Immature natural killer cell (primary cell): ENCODE measurements at regions not wholly inside any gene's neighbourhood (a gene's known extent, or its start where the extent isn't known, plus 50 kb on each side); places are given as distances from the start of the nearest gene placed in this dataset.

Source experiments
- DNase-seq, 3 donors: peaks; one replicate each; pipeline ENCODE4 v3.0.0; 2022; ENCODE audit warnings: mixed read lengths in 1 of 3
- H3K27ac Mint-ChIP-seq, 6 donors: one replicate each; pipeline ENCODE4 v1.8.0; 2020; ENCODE audit warnings: mixed read lengths in 6 of 6, mild to moderate bottlenecking in 5 of 6, inconsistent platforms in 4 of 6, moderate library complexity in 3 of 6
- H3K27me3 Mint-ChIP-seq, 3 donors: one replicate each; pipeline ENCODE4 v1.8.0; 2020 to 2021; ENCODE audit warnings: low read depth in 3 of 3, mild to moderate bottlenecking in 3 of 3, mixed read lengths in 3 of 3, moderate library complexity in 3 of 3, inconsistent platforms in 1 of 3
- H3K36me3 Mint-ChIP-seq, 3 donors: one replicate each; pipeline ENCODE4 v1.8.0; 2020; ENCODE audit warnings: mixed read lengths in 3 of 3, inconsistent platforms in 2 of 3, mild to moderate bottlenecking in 2 of 3
- H3K4me1 Mint-ChIP-seq, 2 donors: one replicate each; pipeline ENCODE4 v1.8.0; 2020; ENCODE audit warnings: inconsistent platforms in 2 of 2, mild to moderate bottlenecking in 2 of 2, mixed read lengths in 2 of 2, moderate library complexity in 1 of 2
- H3K4me3 Mint-ChIP-seq, 5 donors: one replicate each; pipeline ENCODE4 v1.8.0; 2020; ENCODE audit warnings: mild to moderate bottlenecking in 5 of 5, mixed read lengths in 5 of 5, inconsistent platforms in 3 of 5, moderate library complexity in 3 of 5
- H3K9me3 Mint-ChIP-seq, 6 donors: one replicate each; pipeline ENCODE4 v1.8.0; 2020; ENCODE audit warnings: mild to moderate bottlenecking in 6 of 6, mixed read lengths in 6 of 6, inconsistent platforms in 4 of 6, moderate library complexity in 3 of 6

GRCh38 chr16:86367291-86368072 lies 142.8 kb upstream of the FOXF1 start:
- H3K4me3 Mint-ChIP-seq: no peak overlapping the region
- H3K36me3 Mint-ChIP-seq: no peaks in the 10 kb centered on the region
- no peak for DNase-seq
- H3K27ac Mint-ChIP-seq: no peak overlapping the region
- H3K4me1 Mint-ChIP-seq: no peaks in the 10 kb centered on the region
- peaks cover 5 to 15% (median 6%) of the 10 kb centered on the region in 3 donors for H3K27me3 Mint-ChIP-seq
- no peaks in the 10 kb centered on the region for H3K9me3 Mint-ChIP-seq

- Mint-ChIP-seq H3K36me3 (no peaks in the 10 kb centered on the region), H3K9me3 (no peaks in the 10 kb centered on the region), H3K4me1 (no peaks in the 10 kb centered on the region), H3K27ac (no peak overlapping the region), H3K27me3 (peaks cover 5 to 15% (median 6%) of the 10 kb centered on the region in 3 donors), H3K4me3 (no peak overlapping the region)
- DNase-seq: no peak
Measured at GRCh38 chr16:86368261-86368660, 142.1 kb upstream of the FOXF1 start.

GRCh38 chr16:86370062-86370461 lies 140.3 kb upstream of the FOXF1 start:
- no peaks in the 10 kb centered on the region for H3K4me1 Mint-ChIP-seq
- H3K9me3 Mint-ChIP-seq: no peaks in the 10 kb centered on the region
- no peak for DNase-seq
- peaks cover 5 to 9% (median 6%) of the 10 kb centered on the region in 3 donors for H3K27me3 Mint-ChIP-seq
- no peak overlapping the region for H3K27ac Mint-ChIP-seq
- no peaks in the 10 kb centered on the region for H3K36me3 Mint-ChIP-seq
- no peak overlapping the region for H3K4me3 Mint-ChIP-seq

- peaks cover 5 to 9% (median 6%) of the 10 kb centered on the region in 3 donors for H3K27me3 Mint-ChIP-seq
- H3K4me1 Mint-ChIP-seq: no peaks in the 10 kb centered on the region
- no peak overlapping the region for H3K27ac Mint-ChIP-seq
- no peak overlapping the region for H3K4me3 Mint-ChIP-seq
- H3K9me3 Mint-ChIP-seq: no peaks in the 10 kb centered on the region
- DNase-seq: no peak
- H3K36me3 Mint-ChIP-seq: no peaks in the 10 kb centered on the region
Measured at GRCh38 chr16:86371083-86371803, 139.1 kb upstream of the FOXF1 start.

- no peaks in the 10 kb centered on the region for H3K36me3 Mint-ChIP-seq
- no peak overlapping the region for H3K27ac Mint-ChIP-seq
- H3K4me1 Mint-ChIP-seq: no peaks in the 10 kb centered on the region
- no peak overlapping the region for H3K4me3 Mint-ChIP-seq
- no peaks in the 10 kb centered on the region for H3K9me3 Mint-ChIP-seq
- no peak for DNase-seq
- peaks cover 5 to 9% (median 6%) of the 10 kb centered on the region in 3 donors for H3K27me3 Mint-ChIP-seq
Measured at GRCh38 chr16:86372193-86372592, 138.1 kb upstream of the FOXF1 start.

- H3K27ac Mint-ChIP-seq: no peak overlapping the region
- no peak for DNase-seq
- H3K36me3 Mint-ChIP-seq: no peaks in the 10 kb centered on the region
- H3K4me1 Mint-ChIP-seq: no peaks in the 10 kb centered on the region
- no peak overlapping the region for H3K4me3 Mint-ChIP-seq
- H3K27me3 Mint-ChIP-seq: peaks cover under 1 to 5% (median 4%) of the 10 kb centered on the region in 3 donors
- H3K9me3 Mint-ChIP-seq: no peaks in the 10 kb centered on the region
Measured at GRCh38 chr16:86373276-86373901, 136.9 kb upstream of the FOXF1 start.

GRCh38 chr16:86374603-86375130 lies 135.7 kb upstream of the FOXF1 start:
- H3K9me3 Mint-ChIP-seq: no peaks in the 10 kb centered on the region
- H3K36me3 Mint-ChIP-seq: no peaks in the 10 kb centered on the region
- DNase-seq: no peak
- no peak overlapping the region for H3K4me3 Mint-ChIP-seq
- peaks cover 0 to 6% (median 0%) of the 10 kb centered on the region in 3 donors for H3K27me3 Mint-ChIP-seq
- H3K4me1 Mint-ChIP-seq: no peaks in the 10 kb centered on the region
- H3K27ac Mint-ChIP-seq: no peak overlapping the region

- Mint-ChIP-seq H3K27ac (no peak overlapping the region), H3K4me1 (no peaks in the 10 kb centered on the region), H3K27me3 (peaks cover 0 to 6% (median 0%) of the 10 kb centered on the region in 3 donors), H3K4me3 (no peak overlapping the region), H3K36me3 (no peaks in the 10 kb centered on the region), H3K9me3 (no peaks in the 10 kb centered on the region)
- no peak for DNase-seq
Measured at GRCh38 chr16:86375364-86375763, 135.0 kb upstream of the FOXF1 start.

- H3K36me3 Mint-ChIP-seq: no peaks in the 10 kb centered on the region
- H3K27me3 Mint-ChIP-seq: peaks cover 0 to 9% (median 0%) of the 10 kb centered on the region in 3 donors
- H3K4me3 Mint-ChIP-seq: no peak overlapping the region
- H3K27ac Mint-ChIP-seq: no peak overlapping the region
- H3K9me3 Mint-ChIP-seq: no peaks in the 10 kb centered on the region
- no peak for DNase-seq
- no peaks in the 10 kb centered on the region for H3K4me1 Mint-ChIP-seq
Measured at GRCh38 chr16:86375851-86376250, 134.5 kb upstream of the FOXF1 start.

GRCh38 chr16:86376837-86377236 lies 133.5 kb upstream of the FOXF1 start:
- Mint-ChIP-seq H3K27me3 (peaks cover 0 to 6% (median 0%) of the 10 kb centered on the region in 3 donors), H3K4me1 (no peaks in the 10 kb centered on the region), H3K4me3 (no peak overlapping the region), H3K36me3 (no peaks in the 10 kb centered on the region), H3K9me3 (no peaks in the 10 kb centered on the region), H3K27ac (no peak overlapping the region)
- no peak for DNase-seq

- H3K9me3 Mint-ChIP-seq: no peaks in the 10 kb centered on the region
- no peak overlapping the region for H3K27ac Mint-ChIP-seq
- no peak for DNase-seq
- H3K4me3 Mint-ChIP-seq: no peak overlapping the region
- peaks cover 0 to 4% (median 3%) of the 10 kb centered on the region in 3 donors for H3K27me3 Mint-ChIP-seq
- H3K36me3 Mint-ChIP-seq: no peaks in the 10 kb centered on the region
- H3K4me1 Mint-ChIP-seq: no peaks in the 10 kb centered on the region
Measured at GRCh38 chr16:86377251-86378022, 132.9 kb upstream of the FOXF1 start.

GRCh38 chr16:86378128-86378527 lies 132.2 kb upstream of the FOXF1 start:
- Mint-ChIP-seq H3K4me3 (no peak overlapping the region), H3K27me3 (peaks cover 0 to 6% (median 4%) of the 10 kb centered on the region in 3 donors), H3K4me1 (no peaks in the 10 kb centered on the region), H3K9me3 (no peaks in the 10 kb centered on the region), H3K27ac (no peak overlapping the region), H3K36me3 (no peaks in the 10 kb centered on the region)
- no peak for DNase-seq

- Mint-ChIP-seq H3K27ac (no peak overlapping the region), H3K36me3 (no peaks in the 10 kb centered on the region), H3K9me3 (no peaks in the 10 kb centered on the region), H3K4me1 (no peaks in the 10 kb centered on the region), H3K4me3 (no peak overlapping the region), H3K27me3 (peaks cover 0 to 6% (median 4%) of the 10 kb centered on the region in 3 donors)
- DNase-seq: no peak
Measured at GRCh38 chr16:86378831-86379504, 131.4 kb upstream of the FOXF1 start.
